GM18499 (cell line): ENCODE measurements at regions not wholly inside any gene's neighbourhood (a gene's known extent, or its start where the extent isn't known, plus 50 kb on each side); places are given as distances from the start of the nearest gene placed in this dataset.
"Not testable (repeated sequence)": the region's sequence is repeated elsewhere in the genome, so short reads cannot be mapped to it uniquely, and the experiment has no call there.

Source experiments
- ATAC-seq: cut with Tn5 transposase; IDR thresholded peaks from one replicate; pipeline ENCODE4 v1.9.1; 2021; ENCODE audit warnings: moderate number of reproducible peaks; ENCODE audit not compliant: insufficient read depth, unreplicated experiment

- ATAC-seq, result no peak
Measured at GRCh38 chr6:120278689-120279396, 929.3 kb upstream of the MAN1A1 start.

DNA sequence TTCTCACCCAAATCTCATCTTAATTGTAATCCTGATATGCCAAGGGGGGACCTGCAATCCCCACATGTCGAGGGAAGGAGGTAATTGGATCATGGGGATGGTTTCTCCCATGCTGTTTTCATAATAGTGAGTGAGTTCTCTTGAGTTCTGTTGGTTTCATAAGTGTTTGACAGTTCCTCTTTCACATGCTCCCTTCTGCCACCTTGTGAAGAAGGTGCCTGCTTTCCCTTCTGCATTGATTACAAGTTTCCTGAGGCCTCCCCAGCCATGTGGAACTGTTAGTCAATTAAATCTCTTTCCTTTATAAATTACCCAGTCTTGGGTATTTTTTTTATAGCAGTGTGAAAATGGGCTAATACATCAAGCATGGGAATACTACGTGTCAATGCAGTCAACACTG is 925.0 kb upstream of the MAN1A1 start:
- no peak for ATAC-seq

DNA sequence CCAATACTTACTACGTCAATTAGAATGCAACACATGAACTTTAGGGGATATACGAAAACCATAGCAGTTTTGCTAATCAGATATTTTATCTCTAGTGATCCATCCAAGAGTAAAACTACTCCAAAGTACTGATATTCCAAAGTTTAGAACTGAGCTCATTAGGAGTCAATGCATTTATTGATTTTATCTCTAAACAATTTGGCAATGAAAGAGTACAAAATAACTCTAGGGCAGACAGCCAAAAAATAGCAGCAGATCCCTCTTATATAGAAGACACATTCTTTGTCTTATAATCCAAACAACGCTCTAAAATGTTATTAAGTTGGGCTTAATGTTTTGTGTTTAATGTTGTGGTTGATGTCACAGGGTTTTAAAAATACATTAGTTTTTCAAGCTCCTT is 923.9 kb upstream of the MAN1A1 start:
- ATAC-seq, result no peak

- ATAC-seq, result no peak
Measured at GRCh38 chr6:120272038-120272437, 922.5 kb upstream of the MAN1A1 start.

GRCh38 chr6:120268256-120268655 is 918.7 kb upstream of the MAN1A1 start:
- ATAC-seq, result not testable (repeated sequence)

DNA sequence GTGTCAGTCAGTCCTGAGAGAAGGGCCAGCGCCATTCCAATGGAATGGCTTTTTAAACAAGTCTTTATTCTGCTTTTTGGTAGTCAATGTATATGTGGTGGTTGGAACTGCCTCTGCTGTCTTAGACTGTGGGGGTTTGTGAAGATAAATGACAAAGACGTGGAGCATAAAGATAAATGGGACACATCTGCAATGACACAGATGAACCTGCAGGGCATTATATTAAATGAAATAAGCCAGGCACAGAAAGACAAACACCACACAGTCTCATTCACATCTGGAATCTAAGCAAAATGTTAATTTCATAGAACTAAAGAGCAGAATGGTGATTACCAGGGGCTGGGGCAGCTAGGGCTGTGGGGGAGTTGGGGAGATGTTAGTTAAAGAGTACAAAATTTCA is 912.8 kb upstream of the MAN1A1 start:
- ATAC-seq, result no peak

DNA sequence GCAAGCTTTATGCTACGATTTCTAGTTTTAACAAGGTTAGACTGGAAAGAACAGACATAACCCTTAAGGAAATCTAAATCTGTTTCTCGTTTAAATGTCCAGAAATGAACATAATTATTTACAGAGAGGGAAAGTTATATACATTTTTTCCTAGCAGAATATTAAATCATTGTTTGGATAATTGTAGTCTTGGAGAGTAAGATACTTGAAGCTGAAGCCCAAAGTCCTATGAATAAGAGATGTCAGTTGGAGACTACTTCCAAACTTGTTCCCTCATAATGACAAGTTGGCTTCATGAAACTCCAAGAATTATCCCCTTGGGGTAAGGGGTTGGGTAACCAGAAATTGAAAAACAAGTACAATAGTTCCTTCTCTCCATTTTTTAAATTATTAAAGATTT is 911.1 kb upstream of the MAN1A1 start:
- ATAC-seq, result no peak

DNA sequence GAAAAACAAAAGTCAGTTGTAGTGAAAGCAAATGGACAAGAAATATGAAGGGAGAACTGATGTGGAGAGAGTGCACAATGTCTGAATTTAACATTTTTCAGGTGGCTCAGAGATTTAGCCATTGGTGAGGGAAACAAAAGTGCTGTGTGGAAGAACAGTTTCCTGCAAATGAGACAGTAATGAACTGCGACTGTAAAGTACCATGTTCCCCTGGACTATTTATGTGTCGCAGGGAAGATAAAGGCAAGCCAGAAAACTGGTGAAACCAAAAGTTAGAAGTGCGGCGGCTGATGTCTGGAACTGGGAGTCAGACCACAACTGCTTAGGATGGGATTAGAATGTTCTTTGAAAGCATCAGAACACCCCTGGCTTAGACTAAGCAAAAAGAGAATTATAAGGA is 905.1 kb upstream of the MAN1A1 start:
- no peak for ATAC-seq

- no peak for ATAC-seq
Measured at GRCh38 chr6:120248451-120248850, 898.9 kb upstream of the MAN1A1 start.

DNA sequence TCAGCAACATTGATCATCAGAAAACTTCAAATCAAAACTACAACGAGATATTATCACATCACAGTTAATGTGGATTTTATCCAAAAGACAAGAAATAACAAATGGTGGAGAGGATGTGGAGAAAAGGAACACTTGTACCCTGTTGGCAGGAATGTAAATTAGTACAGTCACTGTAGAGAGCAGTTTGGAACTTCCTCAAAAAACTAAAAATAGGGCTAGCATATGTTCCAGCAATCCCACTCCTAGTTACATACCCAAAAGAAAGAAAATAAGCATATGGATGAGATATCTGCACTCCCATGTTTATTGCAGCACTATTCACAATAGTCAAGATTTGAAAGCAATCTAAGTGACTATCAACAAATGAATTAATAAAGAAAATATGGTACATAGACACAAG is 887.7 kb upstream of the MAN1A1 start:
- ATAC-seq, result no peak

DNA sequence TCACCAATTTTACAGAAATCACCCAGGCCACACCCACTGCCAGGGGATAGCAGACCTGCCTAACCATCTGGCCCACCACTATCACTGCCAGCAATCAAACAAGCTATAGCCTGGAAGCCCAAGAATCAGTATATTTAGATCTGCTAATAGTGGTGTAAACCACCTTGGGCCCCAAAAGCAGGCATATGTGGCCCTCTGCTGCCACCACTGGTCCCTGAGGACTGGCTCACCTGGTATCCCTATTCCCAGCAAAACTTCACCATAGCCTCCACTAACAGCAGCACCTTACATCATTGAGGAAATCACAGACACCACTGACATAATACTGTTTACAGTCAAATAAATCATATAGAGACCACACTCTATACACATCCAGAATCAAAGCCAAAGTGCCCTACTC is 880.4 kb upstream of the MAN1A1 start:
- no peak for ATAC-seq

DNA sequence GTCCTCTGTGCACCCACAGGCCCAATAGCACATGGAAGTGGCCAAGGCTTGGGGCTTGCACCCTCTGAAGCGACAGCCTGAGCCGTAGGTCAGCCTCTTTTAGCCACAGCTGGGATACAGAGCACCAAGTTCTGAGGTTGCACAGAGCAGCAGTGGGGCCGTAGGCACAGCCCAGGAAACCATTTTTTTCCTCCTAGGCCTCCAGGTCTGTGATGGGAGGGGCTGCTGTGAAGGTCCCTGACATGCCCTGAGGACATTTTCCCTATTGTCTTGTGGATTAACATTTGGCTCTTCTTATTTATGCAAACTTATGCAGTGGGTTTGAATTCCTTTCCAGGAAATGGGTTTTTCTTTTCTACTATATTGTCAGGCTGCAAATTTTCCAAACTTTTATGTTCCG is 878.7 kb upstream of the MAN1A1 start:
- ATAC-seq, result no peak

DNA sequence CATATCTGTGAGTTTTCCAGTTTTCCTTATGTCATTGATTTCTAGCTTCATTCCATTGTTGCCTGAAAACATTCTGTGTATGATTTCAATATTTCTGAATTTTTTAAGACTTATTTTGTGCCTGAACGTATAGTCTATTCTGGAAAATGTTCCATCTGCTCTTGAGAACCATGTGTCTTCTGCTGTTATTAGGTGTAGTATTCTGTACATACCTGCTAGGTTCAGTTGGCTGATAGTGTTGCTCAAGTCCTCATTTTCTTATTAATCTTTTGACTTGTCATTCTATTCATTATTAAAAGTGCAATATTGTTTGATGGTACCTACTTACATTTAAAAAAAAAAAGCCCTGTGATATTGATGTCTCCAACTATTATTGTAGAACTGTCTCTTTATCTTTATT is 869.8 kb upstream of the MAN1A1 start:
- no peak for ATAC-seq

GRCh38 chr6:120214088-120214499 is 864.5 kb upstream of the MAN1A1 start:
- no peak for ATAC-seq

- no peak for ATAC-seq
Measured at GRCh38 chr6:120211955-120212792, 862.6 kb upstream of the MAN1A1 start.

- ATAC-seq, result no peak
Measured at GRCh38 chr6:120202878-120203277, 853.3 kb upstream of the MAN1A1 start.

- no peak for ATAC-seq
Measured at GRCh38 chr6:120200853-120201252, 851.3 kb upstream of the MAN1A1 start.

- ATAC-seq, result no peak
Measured at GRCh38 chr6:120198033-120198432, 848.5 kb upstream of the MAN1A1 start.

DNA sequence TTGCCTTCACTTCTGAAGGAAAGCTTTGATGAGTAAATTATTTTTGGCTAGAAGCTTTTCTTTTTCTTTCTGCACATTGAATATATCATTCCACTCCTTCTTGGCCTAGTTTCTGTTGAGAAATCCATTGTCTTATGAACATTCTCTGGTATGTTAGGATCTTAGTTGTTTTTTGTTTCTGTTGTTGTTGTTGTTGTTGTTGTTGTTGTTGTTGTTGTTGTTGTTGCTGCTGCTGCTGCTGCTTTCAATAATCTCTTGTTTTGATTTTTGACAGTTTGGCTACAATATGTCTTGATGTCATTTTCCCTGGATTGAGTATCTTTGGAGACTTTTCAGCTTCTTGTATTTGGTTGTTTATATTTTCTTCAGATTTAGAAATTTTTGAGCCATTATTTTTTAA is 836.5 kb upstream of the MAN1A1 start:
- ATAC-seq, result no peak

- ATAC-seq, result no peak
Measured at GRCh38 chr6:120173250-120173649, 823.7 kb upstream of the MAN1A1 start.

DNA sequence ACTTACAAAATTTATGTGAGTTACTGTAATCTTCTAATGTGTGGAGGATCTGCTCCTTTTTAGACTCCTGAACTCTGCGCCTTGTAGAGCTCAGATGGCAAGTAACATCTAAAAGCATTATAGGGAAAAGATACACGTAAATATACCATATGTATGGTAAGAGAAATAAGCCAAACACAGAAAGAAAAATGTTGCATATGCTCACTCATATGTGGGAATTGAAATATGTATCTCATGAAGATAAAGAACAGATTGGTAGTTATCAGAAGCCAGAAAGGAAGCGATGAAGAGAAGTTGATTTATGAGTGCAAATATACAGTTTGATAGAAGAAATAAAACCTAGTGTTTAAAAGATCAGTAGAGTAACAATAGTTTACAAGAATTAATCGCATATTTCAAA is 815.0 kb upstream of the MAN1A1 start:
- ATAC-seq, result no peak

DNA sequence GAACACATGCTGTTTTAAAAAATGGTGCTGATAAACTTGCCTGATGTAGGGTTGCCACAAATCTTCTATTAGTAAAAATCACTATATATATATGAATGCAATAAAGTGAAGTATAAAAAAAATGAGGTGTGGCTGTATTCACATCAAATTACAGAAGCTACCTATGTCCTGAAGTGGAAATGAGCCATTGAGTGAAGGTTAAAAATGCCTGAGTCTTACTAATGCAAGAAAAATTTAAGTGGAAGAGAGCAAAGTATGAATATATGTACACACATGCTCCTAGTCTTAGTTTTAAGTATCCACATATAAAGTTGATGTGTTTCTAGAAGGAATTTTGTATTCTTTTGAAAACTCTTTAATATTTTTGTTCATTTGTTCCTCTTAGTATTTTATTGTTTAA is 808.3 kb upstream of the MAN1A1 start:
- no peak for ATAC-seq
